Colonic mucosa (tissue), 4 donors: ENCODE measurements at regions not wholly inside any gene's neighbourhood (a gene's known extent, or its start where the extent isn't known, plus 50 kb on each side); places are given as distances from the start of the nearest gene placed in this dataset.

Experiments
- DNase-seq: peaks from one replicate; pipeline ENCODE4 v3.0.0-alpha.2; 2020
- H3K27ac ChIP-seq: fragments of 200-600 bp; one replicate; pipeline ENCODE4 v1.8.0; 2021
- H3K27me3 ChIP-seq: fragments of 200-600 bp; one replicate; pipeline ENCODE4 v1.8.0; 2021
- H3K36me3 ChIP-seq: fragments of 200-600 bp; one replicate; pipeline ENCODE4 v1.8.0; 2021
- H3K4me1 ChIP-seq: fragments of 200-600 bp; one replicate; pipeline ENCODE4 v1.8.0; 2021; ENCODE audit warnings: mild to moderate bottlenecking
- H3K4me3 ChIP-seq: fragments of 200-600 bp; one replicate; pipeline ENCODE4 v1.8.0; 2021
- H3K9ac ChIP-seq, 2 donors: one replicate each; pipeline ENCODE4 v1.7.0; 2013; ENCODE audit warnings: control low read depth in 2 of 2, low read depth in 2 of 2, low read length in 2 of 2
- H3K9me3 ChIP-seq: fragments of 200-600 bp; one replicate; pipeline ENCODE4 v1.8.0; 2021
- CTCF ChIP-seq: fragments of 200-600 bp; IDR thresholded peaks from one replicate; pipeline ENCODE4 v1.8.0; 2022; ENCODE audit warnings: antibody characterized with exemption, mild to moderate bottlenecking
- intact Hi-C: fragments of 100-400 bp; cut with DNase I; formaldehyde crosslinking; loops from one replicate; pipeline ENCODE4 v1.14.1; 2022
- donor health status: healthy.
- donor health status: DM: no; HTN: no; CAD: no.
- donor health status: DM: no; HTN: no; CAD: no.

DNA sequence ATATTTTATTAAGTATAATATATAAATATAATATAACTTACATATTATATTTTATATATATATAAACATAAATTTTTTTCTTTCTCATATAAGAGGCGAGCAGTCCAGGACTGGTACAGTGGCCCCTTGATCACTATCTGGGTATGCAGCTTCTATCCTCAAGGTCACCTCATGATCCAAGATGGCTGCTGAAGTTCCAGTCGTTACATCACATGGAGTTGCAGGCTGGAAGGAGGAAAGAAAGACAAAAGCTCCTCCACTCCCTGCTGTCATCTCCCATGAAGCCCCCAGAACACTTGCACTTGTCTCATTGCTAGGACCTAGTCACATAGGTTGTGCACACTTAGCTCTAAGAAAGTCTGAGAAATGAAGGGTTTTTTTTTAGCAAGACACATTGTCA, 145.1 kb upstream of the SLC1A4 start:
- Histone ChIP-seq H3K4me1 (no peaks in the 10 kb centered on the region), H3K9ac (no peak overlapping the region), H3K9me3 (no peaks in the 10 kb centered on the region), H3K36me3 (no peaks in the 10 kb centered on the region), H3K27ac (no peak overlapping the region), H3K27me3 (no peaks in the 10 kb centered on the region), H3K4me3 (no peak overlapping the region)
- DNase-seq: no peak
- intact Hi-C loops: no loop called here
- no peak for TF ChIP-seq CTCF

DNA sequence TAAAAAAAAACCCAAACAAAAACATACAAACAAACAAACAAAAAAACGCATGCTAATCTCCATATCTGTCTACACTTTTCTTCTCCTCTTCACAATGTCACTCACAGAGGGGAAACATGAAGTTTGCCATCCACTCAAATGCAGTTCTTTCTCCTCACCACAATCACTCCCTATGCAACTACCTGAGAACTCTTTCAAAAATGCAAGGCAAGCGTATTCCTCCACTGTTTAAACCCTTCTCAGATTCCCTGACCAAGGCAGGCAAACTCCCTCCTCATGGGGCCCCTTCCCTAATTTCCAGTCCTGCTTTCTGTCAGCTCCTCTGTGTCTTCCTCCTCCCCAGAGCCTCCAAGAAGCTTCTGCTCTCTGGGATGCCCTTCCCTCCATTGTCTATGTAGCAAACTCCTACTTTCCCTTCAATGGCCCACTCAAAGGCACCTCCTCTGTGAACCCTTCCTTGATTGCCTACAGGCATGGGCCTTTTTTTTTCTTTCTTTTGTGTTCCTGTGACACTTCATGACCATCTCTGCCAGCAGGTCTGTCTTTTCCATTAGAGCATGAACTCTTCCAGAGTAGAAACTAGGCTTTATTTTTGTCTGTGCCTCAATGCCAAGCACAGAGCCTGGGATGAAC, 143.8 kb upstream of the SLC1A4 start:
- Histone ChIP-seq H3K36me3 (no peaks in the 10 kb centered on the region), H3K4me3 (no peak overlapping the region), H3K27me3 (no peaks in the 10 kb centered on the region), H3K9me3 (no peaks in the 10 kb centered on the region), H3K27ac (no peak overlapping the region), H3K4me1 (no peaks in the 10 kb centered on the region), H3K9ac (no peak overlapping the region)
- intact Hi-C loops: no loop called here
- no peak for TF ChIP-seq CTCF
- DNase-seq: no peak

DNA sequence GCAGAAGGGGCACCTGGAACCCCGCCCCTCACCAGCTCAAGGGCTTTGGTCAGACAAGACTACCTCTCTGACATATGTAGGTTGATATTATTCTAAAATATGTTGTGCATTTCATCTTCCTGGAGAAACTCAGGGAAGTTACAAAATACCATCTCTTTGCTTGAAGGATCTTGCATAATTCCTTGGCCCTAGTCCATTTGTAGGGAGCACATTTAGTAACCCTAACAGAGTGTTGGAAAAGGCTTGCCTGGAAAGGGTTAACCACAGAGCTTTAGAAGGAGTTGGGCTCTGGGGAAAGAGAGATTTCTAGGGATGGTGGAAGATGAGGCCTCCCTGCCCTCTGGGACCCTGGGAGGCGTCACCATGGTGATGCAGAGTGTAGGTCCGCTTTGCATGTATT, 143.0 kb upstream of the SLC1A4 start:
- intact Hi-C loops: no loop called here
- TF ChIP-seq CTCF: no peak
- no peak overlapping the region for H3K27ac ChIP-seq

DNA sequence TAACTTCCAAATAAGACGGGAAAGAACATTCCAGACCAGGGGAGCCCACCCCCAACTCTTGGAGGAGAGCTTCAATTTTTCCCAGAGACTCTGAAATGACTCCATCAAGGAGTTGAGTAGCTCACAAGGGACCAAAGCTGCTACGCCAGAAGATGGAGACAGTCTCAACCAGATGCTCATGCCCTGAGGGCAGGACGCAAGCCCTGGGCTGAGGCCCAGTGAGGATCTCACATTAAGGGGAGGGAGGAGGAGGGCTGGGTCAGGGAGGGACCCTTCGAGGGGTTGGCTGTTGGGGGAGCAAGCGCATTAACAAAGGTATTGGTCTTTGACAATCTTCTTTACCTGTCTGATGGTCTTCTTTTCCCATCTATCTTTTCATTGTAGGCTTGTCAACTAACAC, 141.3 kb upstream of the SLC1A4 start:
- no peak for TF ChIP-seq CTCF

More for the DNA sequence above, 143.0 kb upstream of the SLC1A4 start:
- Histone ChIP-seq H3K9me3 (no peaks in the 10 kb centered on the region), H3K27me3 (no peaks in the 10 kb centered on the region), H3K4me1 (no peaks in the 10 kb centered on the region), H3K36me3 (no peaks in the 10 kb centered on the region), H3K4me3 (no peak overlapping the region), H3K9ac (no peak overlapping the region)
- no peak for DNase-seq

GRCh38 chr2:64848363-64848762, 140.8 kb upstream of the SLC1A4 start:
- H3K27me3 ChIP-seq: no peaks in the 10 kb centered on the region
- no peak overlapping the region for H3K9ac ChIP-seq
- no peak for TF ChIP-seq CTCF
- H3K4me1 ChIP-seq: peaks cover 3% of the 10 kb centered on the region
- intact Hi-C loops: no loop called here
- no peak overlapping the region for H3K4me3 ChIP-seq
- no peak for DNase-seq
- no peaks in the 10 kb centered on the region for H3K36me3 ChIP-seq
- no peak overlapping the region for H3K27ac ChIP-seq
- H3K9me3 ChIP-seq: no peaks in the 10 kb centered on the region

More for the DNA sequence above, 141.3 kb upstream of the SLC1A4 start:
- Histone ChIP-seq H3K9me3 (no peaks in the 10 kb centered on the region), H3K27ac (no peak overlapping the region), H3K4me1 (no peaks in the 10 kb centered on the region), H3K9ac (no peak overlapping the region), H3K4me3 (no peak overlapping the region), H3K27me3 (no peaks in the 10 kb centered on the region), H3K36me3 (no peaks in the 10 kb centered on the region)
- intact Hi-C loops: no loop called here
- no peak for DNase-seq
